PC-9 (cell line): ENCODE measurements at regions not wholly inside any gene's neighbourhood (a gene's known extent, or its start where the extent isn't known, plus 50 kb on each side); places are given as distances from the start of the nearest gene placed in this dataset.

Experiments used
- EZH2 ChIP-seq: fragments of 200-600 bp; sonication (generic); IDR thresholded peaks from 2 replicates; pipeline ENCODE4 v1.8.0; 2017; ENCODE audit warnings: antibody characterized with exemption, low read depth
- TF ChIP-seq, protein P1 (sequence below): fragments of 200-600 bp; sonication (generic); conservative IDR thresholded peaks from 2 replicates; pipeline ENCODE4 v1.6.1; 2017; ENCODE audit warnings: mixed run types, antibody characterized with exemption, mild to moderate bottlenecking, moderate library complexity

DNA sequence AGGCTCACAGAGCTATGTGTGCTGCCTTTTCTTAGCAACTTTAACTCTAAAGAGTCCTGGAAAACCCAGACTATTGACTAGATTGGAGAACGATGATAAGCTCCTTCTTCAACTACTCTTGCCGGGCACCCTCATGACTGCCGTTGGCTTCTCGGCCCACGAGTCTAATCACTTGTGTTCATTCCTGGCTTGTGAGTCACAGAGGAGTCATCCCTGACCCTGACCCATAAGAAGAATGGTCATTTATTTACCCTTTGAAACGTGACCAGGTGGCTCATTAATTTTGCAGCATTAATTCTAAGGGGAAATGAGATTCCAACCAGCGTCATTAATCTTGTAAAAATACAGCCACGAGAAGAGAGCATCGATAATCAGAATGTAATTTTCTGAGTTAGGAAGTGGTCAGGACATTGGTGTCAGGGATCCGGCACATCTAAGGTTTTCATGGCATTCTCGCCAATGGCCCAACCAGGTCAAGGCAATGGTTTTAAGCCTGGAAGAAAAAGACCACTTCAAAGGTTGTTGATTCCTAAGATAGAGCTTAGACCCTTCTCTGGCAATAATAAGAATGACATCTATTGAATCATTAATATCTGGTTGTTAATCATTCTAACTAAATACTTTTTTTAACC lies 183.6 kb upstream of the RUNX1 start:
- TF ChIP-seq, protein P1, sequence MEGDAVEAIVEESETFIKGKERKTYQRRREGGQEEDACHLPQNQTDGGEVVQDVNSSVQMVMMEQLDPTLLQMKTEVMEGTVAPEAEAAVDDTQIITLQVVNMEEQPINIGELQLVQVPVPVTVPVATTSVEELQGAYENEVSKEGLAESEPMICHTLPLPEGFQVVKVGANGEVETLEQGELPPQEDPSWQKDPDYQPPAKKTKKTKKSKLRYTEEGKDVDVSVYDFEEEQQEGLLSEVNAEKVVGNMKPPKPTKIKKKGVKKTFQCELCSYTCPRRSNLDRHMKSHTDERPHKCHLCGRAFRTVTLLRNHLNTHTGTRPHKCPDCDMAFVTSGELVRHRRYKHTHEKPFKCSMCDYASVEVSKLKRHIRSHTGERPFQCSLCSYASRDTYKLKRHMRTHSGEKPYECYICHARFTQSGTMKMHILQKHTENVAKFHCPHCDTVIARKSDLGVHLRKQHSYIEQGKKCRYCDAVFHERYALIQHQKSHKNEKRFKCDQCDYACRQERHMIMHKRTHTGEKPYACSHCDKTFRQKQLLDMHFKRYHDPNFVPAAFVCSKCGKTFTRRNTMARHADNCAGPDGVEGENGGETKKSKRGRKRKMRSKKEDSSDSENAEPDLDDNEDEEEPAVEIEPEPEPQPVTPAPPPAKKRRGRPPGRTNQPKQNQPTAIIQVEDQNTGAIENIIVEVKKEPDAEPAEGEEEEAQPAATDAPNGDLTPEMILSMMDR, result no peak
- TF ChIP-seq EZH2, result no peak
